Superior temporal gyrus (tissue), 1 donor: ENCODE measurements at regions not wholly inside any gene's neighbourhood (a gene's known extent, or its start where the extent isn't known, plus 50 kb on each side); places are given as distances from the start of the nearest gene placed in this dataset.
"Not testable (repeated sequence)": the region's sequence is repeated elsewhere in the genome, so short reads cannot be mapped to it uniquely, and the experiment has no call there.

ENCODE experiments used
- DNase-seq: peaks from one replicate; pipeline ENCODE4 v3.0.0-alpha.2; 2016; ENCODE audit errors: extremely low spot score

- DNase-seq, result no peak
Measured at GRCh38 chr10:32217216-32217615, 129.7 kb downstream of the EPC1 start.

- not testable (repeated sequence) for DNase-seq
Measured at GRCh38 chr10:32213838-32214237, 133.1 kb downstream of the EPC1 start.

GRCh38 chr10:32211046-32211363, 136.0 kb downstream of the EPC1 start:
- no peak for DNase-seq

GRCh38 chr10:32210306-32211045, 136.5 kb downstream of the EPC1 start:
- DNase-seq, result no peak

GRCh38 chr10:32208005-32208404, 139.0 kb downstream of the EPC1 start:
- not testable (repeated sequence) for DNase-seq

- DNase-seq, result no peak
Measured at GRCh38 chr10:32207544-32207943, 139.4 kb downstream of the EPC1 start.

GRCh38 chr10:32205670-32206069, 141.3 kb downstream of the EPC1 start:
- DNase-seq, result no peak

- DNase-seq, result no peak
Measured at GRCh38 chr10:32204606-32205005, 142.4 kb downstream of the EPC1 start.

- DNase-seq, result no peak
Measured at GRCh38 chr10:32199714-32200394, 143.6 kb upstream of the KIF5B start.

- no peak for DNase-seq
Measured at GRCh38 chr10:32197423-32197822, 141.2 kb upstream of the KIF5B start.

GRCh38 chr10:32190890-32191491, 134.8 kb upstream of the KIF5B start:
- DNase-seq, result peak; percentile 84

GRCh38 chr10:32189400-32190084, 133.3 kb upstream of the KIF5B start:
- peak; percentile 55 for DNase-seq

GRCh38 chr10:32188601-32189000, 132.4 kb upstream of the KIF5B start:
- not testable (repeated sequence) for DNase-seq

GRCh38 chr10:32187686-32188085, 131.5 kb upstream of the KIF5B start:
- no peak for DNase-seq

- not testable (repeated sequence) for DNase-seq
Measured at GRCh38 chr10:32183652-32184051, 127.4 kb upstream of the KIF5B start.

GRCh38 chr10:32182476-32182875, 126.3 kb upstream of the KIF5B start:
- DNase-seq, result no peak

- no peak for DNase-seq
Measured at GRCh38 chr10:32180390-32181280, 124.4 kb upstream of the KIF5B start.

GRCh38 chr10:32179836-32180235, 123.6 kb upstream of the KIF5B start:
- no peak for DNase-seq

- not testable (repeated sequence) for DNase-seq
Measured at GRCh38 chr10:32177594-32177993, 121.4 kb upstream of the KIF5B start.

- DNase-seq, result no peak
Measured at GRCh38 chr10:32175629-32176028, 119.4 kb upstream of the KIF5B start.

- no peak for DNase-seq
Measured at GRCh38 chr10:32174349-32174893, 118.2 kb upstream of the KIF5B start.
